Panc1 (cell line): ENCODE measurements at regions not wholly inside any gene's neighbourhood (a gene's known extent, or its start where the extent isn't known, plus 50 kb on each side); places are given as distances from the start of the nearest gene placed in this dataset.
"Not testable (repeated sequence)": the region's sequence is repeated elsewhere in the genome, so short reads cannot be mapped to it uniquely, and the experiment has no call there.

Source experiments
- POLR2AphosphoS5 ChIP-seq: IDR thresholded peaks from 2 replicates; pipeline ENCODE4 v1.6.1; 2012; ENCODE audit warnings: mild to moderate bottlenecking, low read depth, low read length, moderate library complexity
- TF ChIP-seq, protein P1 (sequence below): fragments of 450-650 bp; IDR thresholded peaks from 2 replicates; pipeline ENCODE4 v1.5.1; 2017; ENCODE audit warnings: mild to moderate bottlenecking

- not testable (repeated sequence) for TF ChIP-seq POLR2AphosphoS5
- TF ChIP-seq, protein P1, sequence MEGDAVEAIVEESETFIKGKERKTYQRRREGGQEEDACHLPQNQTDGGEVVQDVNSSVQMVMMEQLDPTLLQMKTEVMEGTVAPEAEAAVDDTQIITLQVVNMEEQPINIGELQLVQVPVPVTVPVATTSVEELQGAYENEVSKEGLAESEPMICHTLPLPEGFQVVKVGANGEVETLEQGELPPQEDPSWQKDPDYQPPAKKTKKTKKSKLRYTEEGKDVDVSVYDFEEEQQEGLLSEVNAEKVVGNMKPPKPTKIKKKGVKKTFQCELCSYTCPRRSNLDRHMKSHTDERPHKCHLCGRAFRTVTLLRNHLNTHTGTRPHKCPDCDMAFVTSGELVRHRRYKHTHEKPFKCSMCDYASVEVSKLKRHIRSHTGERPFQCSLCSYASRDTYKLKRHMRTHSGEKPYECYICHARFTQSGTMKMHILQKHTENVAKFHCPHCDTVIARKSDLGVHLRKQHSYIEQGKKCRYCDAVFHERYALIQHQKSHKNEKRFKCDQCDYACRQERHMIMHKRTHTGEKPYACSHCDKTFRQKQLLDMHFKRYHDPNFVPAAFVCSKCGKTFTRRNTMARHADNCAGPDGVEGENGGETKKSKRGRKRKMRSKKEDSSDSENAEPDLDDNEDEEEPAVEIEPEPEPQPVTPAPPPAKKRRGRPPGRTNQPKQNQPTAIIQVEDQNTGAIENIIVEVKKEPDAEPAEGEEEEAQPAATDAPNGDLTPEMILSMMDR: peak; percentile 98
Observed at GRCh38 chr11:3454844-3455243, 75.9 kb upstream of the ZNF195 start.
